ENCODE measurements at regions not wholly inside any gene's neighbourhood (a gene's known extent, or its start where the extent isn't known, plus 50 kb on each side); places are given as distances from the start of the nearest gene placed in this dataset.

- no peaks in the 10 kb centered on the region for H3K9me3 ChIP-seq (ENCODE audit: control insufficient read depth, insufficient read depth, low read depth, low read length)
- no peaks in the 10 kb centered on the region for H3K36me3 ChIP-seq (ENCODE audit: control insufficient read depth in 2 of 2, insufficient read depth in 1 of 2, low read length in 2 of 2)
- no peaks in the 10 kb centered on the region for H3K4me1 ChIP-seq (ENCODE audit: control insufficient read depth, insufficient read depth, low read length)
- POLR2A ChIA-PET, result no interaction called here
- no peak overlapping the region for H3K4me3 ChIP-seq (ENCODE audit: low read depth, low read length)
- H3K27ac ChIP-seq (ENCODE audit: extremely low read depth, low read depth, low read length), result no peak overlapping the region
- CTCF ChIA-PET, result no interaction called here
- TF ChIP-seq ZNF133 (tag by site-specific recombination; IDR thresholded peaks at IDR 0.05) (no peak), ZNF777 (tag by site-specific recombination; IDR thresholded peaks at IDR 0.05; ENCODE audit: borderline replicate concordance) (no peak), ZNF169 (tag by site-specific recombination; IDR thresholded peaks at IDR 0.05) (no peak), ZNF148 (tag by site-specific recombination; IDR thresholded peaks at IDR 0.05; ENCODE audit: borderline replicate concordance) (no peak)
- TF ChIP-seq, protein P1, sequence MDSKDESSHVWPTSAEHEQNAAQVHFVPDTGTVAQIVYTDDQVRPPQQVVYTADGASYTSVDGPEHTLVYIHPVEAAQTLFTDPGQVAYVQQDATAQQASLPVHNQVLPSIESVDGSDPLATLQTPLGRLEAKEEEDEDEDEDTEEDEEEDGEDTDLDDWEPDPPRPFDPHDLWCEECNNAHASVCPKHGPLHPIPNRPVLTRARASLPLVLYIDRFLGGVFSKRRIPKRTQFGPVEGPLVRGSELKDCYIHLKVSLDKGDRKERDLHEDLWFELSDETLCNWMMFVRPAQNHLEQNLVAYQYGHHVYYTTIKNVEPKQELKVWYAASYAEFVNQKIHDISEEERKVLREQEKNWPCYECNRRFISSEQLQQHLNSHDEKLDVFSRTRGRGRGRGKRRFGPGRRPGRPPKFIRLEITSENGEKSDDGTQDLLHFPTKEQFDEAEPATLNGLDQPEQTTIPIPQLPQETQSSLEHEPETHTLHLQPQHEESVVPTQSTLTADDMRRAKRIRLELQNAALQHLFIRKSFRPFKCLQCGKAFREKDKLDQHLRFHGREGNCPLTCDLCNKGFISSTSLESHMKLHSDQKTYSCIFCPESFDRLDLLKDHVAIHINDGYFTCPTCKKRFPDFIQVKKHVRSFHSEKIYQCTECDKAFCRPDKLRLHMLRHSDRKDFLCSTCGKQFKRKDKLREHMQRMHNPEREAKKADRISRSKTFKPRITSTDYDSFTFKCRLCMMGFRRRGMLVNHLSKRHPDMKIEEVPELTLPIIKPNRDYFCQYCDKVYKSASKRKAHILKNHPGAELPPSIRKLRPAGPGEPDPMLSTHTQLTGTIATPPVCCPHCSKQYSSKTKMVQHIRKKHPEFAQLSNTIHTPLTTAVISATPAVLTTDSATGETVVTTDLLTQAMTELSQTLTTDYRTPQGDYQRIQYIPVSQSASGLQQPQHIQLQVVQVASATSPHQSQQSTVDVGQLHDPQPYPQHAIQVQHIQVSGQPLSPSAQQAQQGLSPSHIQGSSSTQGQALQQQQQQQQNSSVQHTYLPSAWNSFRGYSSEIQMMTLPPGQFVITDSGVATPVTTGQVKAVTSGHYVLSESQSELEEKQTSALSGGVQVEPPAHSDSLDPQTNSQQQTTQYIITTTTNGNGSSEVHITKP (tag by site-specific recombination; IDR thresholded peaks at IDR 0.05), result no peak
Measured at GRCh38 chr4:155479835-155480234, 103.1 kb upstream of the MAP9 start.

DNA sequence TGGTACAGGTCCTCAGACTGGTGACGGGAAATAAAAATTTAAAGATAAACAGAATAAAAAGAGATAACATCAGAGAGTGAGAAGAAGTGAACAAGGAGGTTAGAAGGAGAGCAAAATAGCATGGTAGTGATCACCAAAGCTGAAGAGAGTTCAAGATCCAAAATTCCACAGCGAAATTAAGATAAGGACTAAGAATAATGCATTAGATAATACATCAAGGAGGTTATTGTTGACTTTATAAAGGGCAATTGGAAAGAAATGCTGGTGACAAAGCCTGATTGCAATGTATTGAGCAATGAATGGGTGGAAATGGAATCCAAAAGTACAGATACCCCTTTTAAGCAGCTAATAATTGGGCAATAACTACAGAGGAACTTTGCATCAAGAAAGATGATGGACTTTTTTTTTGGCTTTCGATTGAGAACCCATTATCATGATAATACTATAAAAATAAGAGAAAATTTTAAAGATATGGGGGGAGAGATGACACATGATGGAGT lies 101.6 kb upstream of the MAP9 start:
- CTCF ChIA-PET, result no interaction called here

More for the DNA sequence above, 101.6 kb upstream of the MAP9 start:
- Histone ChIP-seq H3K9me3 (ENCODE audit: control insufficient read depth, insufficient read depth, low read depth, low read length) (no peaks in the 10 kb centered on the region), H3K4me1 (ENCODE audit: control insufficient read depth, insufficient read depth, low read length) (no peaks in the 10 kb centered on the region), H3K27ac (ENCODE audit: extremely low read depth, low read depth, low read length) (no peak overlapping the region), H3K4me3 (ENCODE audit: low read depth, low read length) (no peak overlapping the region), H3K36me3 (ENCODE audit: control insufficient read depth in 2 of 2, insufficient read depth in 1 of 2, low read length in 2 of 2) (no peaks in the 10 kb centered on the region)
- TF ChIP-seq ZNF2 (tag by site-specific recombination; IDR thresholded peaks at IDR 0.05) (no peak), ZNF768 (tag by site-specific recombination; IDR thresholded peaks at IDR 0.05) (no peak), ZNF239 (tag by site-specific recombination; IDR thresholded peaks at IDR 0.05) (no peak), ZBTB17 (tag by site-specific recombination; IDR thresholded peaks at IDR 0.05) (no peak), BCL11B (tag by site-specific recombination; IDR thresholded peaks at IDR 0.05; ENCODE audit: low read depth) (no peak), SALL2 (tag by site-specific recombination; IDR thresholded peaks at IDR 0.05; ENCODE audit: borderline replicate concordance) (no peak), ZNF624 (tag by site-specific recombination; IDR thresholded peaks at IDR 0.05) (no peak), ZNF585B (tag by site-specific recombination; IDR thresholded peaks at IDR 0.05) (no peak), ZNF175 (tag by site-specific recombination; IDR thresholded peaks at IDR 0.05) (no peak), SCRT1 (tag by site-specific recombination; IDR thresholded peaks at IDR 0.05; ENCODE audit: borderline replicate concordance) (no peak), TRIM28 (IDR thresholded peaks at IDR 0.05; ENCODE audit: borderline replicate concordance, low read length) (no peak), HOXD13 (CRISPR knock-in tag; IDR thresholded peaks at IDR 0.05; ENCODE audit: borderline replicate concordance) (no peak), ZNF169 (tag by site-specific recombination; IDR thresholded peaks at IDR 0.05) (no peak)
- TF ChIP-seq, protein P2, sequence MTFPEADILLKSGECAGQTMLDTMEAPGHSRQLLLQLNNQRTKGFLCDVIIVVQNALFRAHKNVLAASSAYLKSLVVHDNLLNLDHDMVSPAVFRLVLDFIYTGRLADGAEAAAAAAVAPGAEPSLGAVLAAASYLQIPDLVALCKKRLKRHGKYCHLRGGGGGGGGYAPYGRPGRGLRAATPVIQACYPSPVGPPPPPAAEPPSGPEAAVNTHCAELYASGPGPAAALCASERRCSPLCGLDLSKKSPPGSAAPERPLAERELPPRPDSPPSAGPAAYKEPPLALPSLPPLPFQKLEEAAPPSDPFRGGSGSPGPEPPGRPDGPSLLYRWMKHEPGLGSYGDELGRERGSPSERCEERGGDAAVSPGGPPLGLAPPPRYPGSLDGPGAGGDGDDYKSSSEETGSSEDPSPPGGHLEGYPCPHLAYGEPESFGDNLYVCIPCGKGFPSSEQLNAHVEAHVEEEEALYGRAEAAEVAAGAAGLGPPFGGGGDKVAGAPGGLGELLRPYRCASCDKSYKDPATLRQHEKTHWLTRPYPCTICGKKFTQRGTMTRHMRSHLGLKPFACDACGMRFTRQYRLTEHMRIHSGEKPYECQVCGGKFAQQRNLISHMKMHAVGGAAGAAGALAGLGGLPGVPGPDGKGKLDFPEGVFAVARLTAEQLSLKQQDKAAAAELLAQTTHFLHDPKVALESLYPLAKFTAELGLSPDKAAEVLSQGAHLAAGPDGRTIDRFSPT (tag by site-specific recombination; IDR thresholded peaks at IDR 0.05), result no peak
- TF ChIP-seq, protein P3, sequence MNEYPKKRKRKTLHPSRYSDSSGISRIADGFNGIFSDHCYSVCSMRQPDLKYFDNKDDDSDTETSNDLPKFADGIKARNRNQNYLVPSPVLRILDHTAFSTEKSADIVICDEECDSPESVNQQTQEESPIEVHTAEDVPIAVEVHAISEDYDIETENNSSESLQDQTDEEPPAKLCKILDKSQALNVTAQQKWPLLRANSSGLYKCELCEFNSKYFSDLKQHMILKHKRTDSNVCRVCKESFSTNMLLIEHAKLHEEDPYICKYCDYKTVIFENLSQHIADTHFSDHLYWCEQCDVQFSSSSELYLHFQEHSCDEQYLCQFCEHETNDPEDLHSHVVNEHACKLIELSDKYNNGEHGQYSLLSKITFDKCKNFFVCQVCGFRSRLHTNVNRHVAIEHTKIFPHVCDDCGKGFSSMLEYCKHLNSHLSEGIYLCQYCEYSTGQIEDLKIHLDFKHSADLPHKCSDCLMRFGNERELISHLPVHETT (tag by site-specific recombination; IDR thresholded peaks at IDR 0.05), result no peak
- POLR2A ChIA-PET, result no interaction called here

Measured in HEK293 (cell line).